ENCODE measurements at regions not wholly inside any gene's neighbourhood (a gene's known extent, or its start where the extent isn't known, plus 50 kb on each side); places are given as distances from the start of the nearest gene placed in this dataset.
"Not testable (repeated sequence)": the region's sequence is repeated elsewhere in the genome, so short reads cannot be mapped to it uniquely, and the experiment has no call there.

- Mint-ChIP-seq H3K9me3 (peaks cover 3 to 18% (median 5%) of the 10 kb centered on the region in 3 donors), H3K36me3 (no peaks in the 10 kb centered on the region), H3K27ac (no peak overlapping the region), H3K27me3 (no peaks in the 10 kb centered on the region), H3K4me3 (no peak overlapping the region), H3K4me1 (no peaks in the 10 kb centered on the region)
These were observed 949.8 kb upstream of the LRATD1 start for GRCh38 chr2:13682540-13683272.

DNA sequence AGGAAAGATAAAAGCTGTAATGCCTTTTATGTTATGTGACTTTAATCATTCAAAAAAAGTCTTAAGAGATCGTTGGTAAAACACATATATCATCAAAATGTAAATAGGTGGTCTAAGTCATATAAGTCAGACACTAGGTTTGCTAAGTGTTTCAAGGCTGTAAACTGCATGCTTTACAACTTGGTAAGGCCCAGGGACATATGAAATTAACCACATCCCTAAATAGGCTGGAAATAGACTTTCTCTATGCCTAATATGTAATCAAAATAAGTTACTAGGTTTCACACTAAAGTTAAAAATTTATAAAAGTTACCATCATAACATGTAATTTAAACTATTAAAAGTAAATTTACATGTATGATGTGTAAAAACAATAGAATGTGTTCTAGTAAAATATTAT lies 946.3 kb upstream of the LRATD1 start:
- Mint-ChIP-seq H3K4me3 (no peak overlapping the region), H3K36me3 (no peaks in the 10 kb centered on the region), H3K4me1 (no peaks in the 10 kb centered on the region), H3K27ac (no peak overlapping the region), H3K27me3 (no peaks in the 10 kb centered on the region), H3K9me3 (peaks cover 2 to 18% (median 3%) of the 10 kb centered on the region in 3 donors)

DNA sequence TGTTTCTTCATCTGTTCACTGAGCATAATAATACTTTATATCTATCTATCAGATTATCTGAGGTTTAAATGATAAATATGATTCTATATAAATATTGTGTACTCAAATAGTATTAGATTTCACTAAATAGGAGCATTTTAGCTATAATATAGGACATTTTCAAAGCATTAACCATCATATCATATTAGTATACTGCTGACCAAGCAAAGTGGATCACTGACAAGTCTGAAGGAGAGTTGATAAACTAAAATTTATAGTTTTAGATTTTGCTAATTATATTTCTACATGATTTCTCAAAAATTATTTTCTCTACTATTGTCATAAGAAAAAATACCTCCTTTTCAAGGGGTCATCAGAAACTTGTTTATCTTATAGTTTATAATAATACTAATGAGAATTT lies 937.8 kb upstream of the LRATD1 start:
- Mint-ChIP-seq H3K27ac (no peak overlapping the region), H3K36me3 (peaks cover 2% of the 10 kb centered on the region), H3K4me3 (no peak overlapping the region), H3K27me3 (no peaks in the 10 kb centered on the region), H3K4me1 (no peaks in the 10 kb centered on the region), H3K9me3 (peaks cover 0 to 2% (median 0%) of the 10 kb centered on the region in 3 donors)

GRCh38 chr2:13696601-13697000 lies 935.9 kb upstream of the LRATD1 start:
- H3K4me3 Mint-ChIP-seq: no peak overlapping the region
- H3K27me3 Mint-ChIP-seq: no peaks in the 10 kb centered on the region
- H3K4me1 Mint-ChIP-seq: no peaks in the 10 kb centered on the region
- peaks cover 2% of the 10 kb centered on the region for H3K36me3 Mint-ChIP-seq
- no peak overlapping the region for H3K27ac Mint-ChIP-seq
- H3K9me3 Mint-ChIP-seq: peaks cover 0 to 2% (median 0%) of the 10 kb centered on the region in 3 donors

DNA sequence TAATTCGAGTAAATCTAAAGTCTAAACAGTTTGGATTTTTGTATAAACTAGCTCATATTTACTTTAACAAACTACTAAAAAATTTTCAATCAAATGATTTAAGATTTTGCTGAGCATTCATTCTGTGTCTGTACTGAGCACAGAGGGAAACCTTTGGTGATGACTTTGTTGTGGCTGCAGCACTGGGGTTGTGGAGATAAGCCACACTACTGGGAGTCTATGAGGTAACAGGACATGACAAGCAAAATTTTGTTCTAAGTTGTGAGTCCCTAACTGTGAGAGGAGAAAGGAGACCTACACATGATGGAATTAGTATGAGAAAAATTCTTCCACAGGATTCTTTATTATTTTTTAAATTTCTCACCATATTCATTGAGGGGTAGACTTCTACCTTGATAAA lies 933.7 kb upstream of the LRATD1 start:
- no peaks in the 10 kb centered on the region for H3K27me3 Mint-ChIP-seq
- no peaks in the 10 kb centered on the region for H3K4me1 Mint-ChIP-seq
- H3K4me3 Mint-ChIP-seq: no peak overlapping the region
- no peaks in the 10 kb centered on the region for H3K36me3 Mint-ChIP-seq
- no peak overlapping the region for H3K27ac Mint-ChIP-seq
- no peaks in the 10 kb centered on the region for H3K9me3 Mint-ChIP-seq

- not testable (repeated sequence) for H3K27me3 Mint-ChIP-seq, H3K4me1 Mint-ChIP-seq, H3K27ac Mint-ChIP-seq, H3K36me3 Mint-ChIP-seq, H3K4me3 Mint-ChIP-seq, H3K9me3 Mint-ChIP-seq
These were observed 932.6 kb upstream of the LRATD1 start for GRCh38 chr2:13699939-13700338.

GRCh38 chr2:13711154-13711553 lies 921.4 kb upstream of the LRATD1 start:
- Mint-ChIP-seq H3K9me3 (peaks cover 0 to 8% (median 2%) of the 10 kb centered on the region in 3 donors), H3K27me3 (no peaks in the 10 kb centered on the region), H3K4me3 (no peak overlapping the region), H3K4me1 (no peaks in the 10 kb centered on the region), H3K27ac (no peak overlapping the region), H3K36me3 (no peaks in the 10 kb centered on the region)

GRCh38 chr2:13714466-13714865 lies 918.1 kb upstream of the LRATD1 start:
- Mint-ChIP-seq H3K4me1 (no peaks in the 10 kb centered on the region), H3K36me3 (no peaks in the 10 kb centered on the region), H3K27me3 (no peaks in the 10 kb centered on the region), H3K27ac (no peak overlapping the region), H3K4me3 (no peak overlapping the region), H3K9me3 (peaks cover 0 to 8% (median 2%) of the 10 kb centered on the region in 3 donors)

GRCh38 chr2:13725945-13726344 lies 906.6 kb upstream of the LRATD1 start:
- Mint-ChIP-seq H3K27ac (no peak overlapping the region), H3K4me1 (no peaks in the 10 kb centered on the region), H3K36me3 (no peaks in the 10 kb centered on the region), H3K9me3 (peaks cover 0 to 17% (median 2%) of the 10 kb centered on the region in 3 donors), H3K27me3 (no peaks in the 10 kb centered on the region), H3K4me3 (no peak overlapping the region)

- no peaks in the 10 kb centered on the region for H3K27me3 Mint-ChIP-seq
- H3K27ac Mint-ChIP-seq: no peak overlapping the region
- peaks cover 1% of the 10 kb centered on the region for H3K36me3 Mint-ChIP-seq
- peaks cover 6 to 17% (median 8%) of the 10 kb centered on the region in 3 donors for H3K9me3 Mint-ChIP-seq
- H3K4me3 Mint-ChIP-seq: no peak overlapping the region
- H3K4me1 Mint-ChIP-seq: no peaks in the 10 kb centered on the region
These were observed 887.2 kb upstream of the LRATD1 start for GRCh38 chr2:13745330-13745729.

GRCh38 chr2:13751955-13752354 lies 880.6 kb upstream of the LRATD1 start:
- no peaks in the 10 kb centered on the region for H3K4me1 Mint-ChIP-seq
- H3K27ac Mint-ChIP-seq: no peak overlapping the region
- H3K4me3 Mint-ChIP-seq: no peak overlapping the region
- H3K36me3 Mint-ChIP-seq: no peaks in the 10 kb centered on the region
- peaks cover 2 to 9% (median 6%) of the 10 kb centered on the region in 3 donors for H3K9me3 Mint-ChIP-seq
- H3K27me3 Mint-ChIP-seq: no peaks in the 10 kb centered on the region

DNA sequence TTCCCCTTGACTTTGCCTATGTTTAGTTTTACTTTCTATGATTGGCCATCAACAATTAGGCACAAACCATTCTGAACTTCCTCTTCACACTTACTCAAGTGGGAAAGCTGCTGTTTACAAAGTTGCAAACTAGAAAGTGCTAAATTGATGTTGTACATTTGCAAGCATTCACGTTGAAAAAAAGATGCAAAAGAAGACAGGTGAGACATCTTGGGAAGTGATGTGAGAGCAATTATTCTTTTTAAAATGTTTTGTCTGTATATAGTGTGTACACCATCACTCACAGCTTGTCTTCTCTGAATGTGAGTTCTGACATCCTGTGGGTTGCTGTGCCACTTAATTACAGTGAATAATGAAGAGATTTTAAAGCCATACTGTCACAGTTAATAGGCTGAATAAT lies 874.1 kb upstream of the LRATD1 start:
- Mint-ChIP-seq H3K9me3 (peaks cover 0 to 4% (median 0%) of the 10 kb centered on the region in 3 donors), H3K27me3 (no peaks in the 10 kb centered on the region), H3K27ac (no peak overlapping the region), H3K4me1 (no peaks in the 10 kb centered on the region), H3K4me3 (no peak overlapping the region), H3K36me3 (no peaks in the 10 kb centered on the region)

DNA sequence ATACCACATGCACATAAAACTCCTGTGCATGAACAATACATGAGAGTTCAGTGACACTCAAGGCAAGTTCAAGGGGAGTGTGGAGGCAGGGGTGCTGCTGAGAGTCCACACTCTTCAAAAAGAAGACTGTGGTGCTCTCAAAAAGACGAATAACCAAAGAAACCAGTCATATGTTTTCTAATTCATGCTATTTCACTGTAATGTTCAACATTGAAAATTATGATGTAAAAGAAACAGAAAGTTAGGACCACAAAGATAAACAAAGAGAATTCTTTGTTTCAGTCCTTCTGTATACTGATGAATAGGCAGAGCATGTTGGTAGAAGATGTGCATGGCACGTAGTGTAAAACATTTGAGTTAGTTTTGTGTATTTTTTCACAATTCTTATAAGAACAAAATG lies 864.2 kb upstream of the LRATD1 start:
- Mint-ChIP-seq H3K4me1 (no peaks in the 10 kb centered on the region), H3K9me3 (peaks cover 2 to 7% (median 4%) of the 10 kb centered on the region in 3 donors), H3K4me3 (no peak overlapping the region)

GRCh38 chr2:13770279-13770678 lies 862.2 kb upstream of the LRATD1 start:
- H3K9me3 Mint-ChIP-seq: peaks cover 2 to 11% (median 4%) of the 10 kb centered on the region in 3 donors
- H3K27ac Mint-ChIP-seq: no peak overlapping the region
- no peaks in the 10 kb centered on the region for H3K27me3 Mint-ChIP-seq

More for the DNA sequence above, 864.2 kb upstream of the LRATD1 start:
- H3K27me3 Mint-ChIP-seq: no peaks in the 10 kb centered on the region
- H3K27ac Mint-ChIP-seq: no peak overlapping the region
- no peaks in the 10 kb centered on the region for H3K36me3 Mint-ChIP-seq

GRCh38 chr2:13779996-13780395 lies 852.5 kb upstream of the LRATD1 start:
- Mint-ChIP-seq H3K36me3 (no peaks in the 10 kb centered on the region), H3K4me1 (no peaks in the 10 kb centered on the region), H3K27me3 (no peaks in the 10 kb centered on the region), H3K27ac (no peak overlapping the region), H3K9me3 (peaks cover 1 to 7% (median 2%) of the 10 kb centered on the region in 3 donors), H3K4me3 (no peak overlapping the region)

More at GRCh38 chr2:13770279-13770678, 862.2 kb upstream of the LRATD1 start:
- H3K36me3 Mint-ChIP-seq: no peaks in the 10 kb centered on the region
- no peak overlapping the region for H3K4me3 Mint-ChIP-seq
- no peaks in the 10 kb centered on the region for H3K4me1 Mint-ChIP-seq

GRCh38 chr2:13791019-13791547 lies 841.4 kb upstream of the LRATD1 start:
- H3K27me3 Mint-ChIP-seq: no peaks in the 10 kb centered on the region
- no peak overlapping the region for H3K27ac Mint-ChIP-seq

More at GRCh38 chr2:13791019-13791547, 841.4 kb upstream of the LRATD1 start:
- Mint-ChIP-seq H3K36me3 (no peaks in the 10 kb centered on the region), H3K4me1 (no peaks in the 10 kb centered on the region), H3K9me3 (peaks cover 0 to 4% (median 4%) of the 10 kb centered on the region in 3 donors), H3K4me3 (no peak overlapping the region)

Measured in IgD-negative memory B cell (primary cell).